Glomerular visceral epithelial cell (primary cell): ENCODE measurements at regions not wholly inside any gene's neighbourhood (a gene's known extent, or its start where the extent isn't known, plus 50 kb on each side); places are given as distances from the start of the nearest gene placed in this dataset.
"Not testable (repeated sequence)": the region's sequence is repeated elsewhere in the genome, so short reads cannot be mapped to it uniquely, and the experiment has no call there.

Experiments
- DNase-seq: peaks from one replicate; pipeline ENCODE4 v3.0.0-alpha.2; 2016; ENCODE audit errors: extremely low spot score

GRCh38 chr1:119191325-119191724, 50.9 kb upstream of the WARS2 start:
- no peak for DNase-seq

GRCh38 chr1:119204197-119204960, 63.9 kb upstream of the WARS2 start:
- DNase-seq = no peak

DNA sequence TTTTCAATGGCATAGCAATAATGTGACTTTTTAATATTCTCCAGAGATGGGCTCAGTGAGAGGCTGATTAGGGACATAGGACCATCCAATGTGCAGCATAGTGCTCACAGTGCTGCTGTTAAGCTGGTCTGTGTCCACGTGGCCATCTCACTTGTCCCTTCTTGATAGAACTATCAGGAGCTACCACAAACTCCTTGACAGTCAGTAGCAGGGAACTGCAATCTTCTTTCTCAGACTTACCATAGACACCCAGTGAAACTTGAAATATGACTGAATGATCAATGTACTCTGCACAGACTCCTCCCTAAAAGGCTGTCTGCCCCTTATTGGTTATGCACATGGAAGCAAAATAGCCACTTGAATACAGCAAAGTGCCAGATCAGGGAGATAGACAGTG, 64.5 kb upstream of the WARS2 start:
- no peak for DNase-seq

DNA sequence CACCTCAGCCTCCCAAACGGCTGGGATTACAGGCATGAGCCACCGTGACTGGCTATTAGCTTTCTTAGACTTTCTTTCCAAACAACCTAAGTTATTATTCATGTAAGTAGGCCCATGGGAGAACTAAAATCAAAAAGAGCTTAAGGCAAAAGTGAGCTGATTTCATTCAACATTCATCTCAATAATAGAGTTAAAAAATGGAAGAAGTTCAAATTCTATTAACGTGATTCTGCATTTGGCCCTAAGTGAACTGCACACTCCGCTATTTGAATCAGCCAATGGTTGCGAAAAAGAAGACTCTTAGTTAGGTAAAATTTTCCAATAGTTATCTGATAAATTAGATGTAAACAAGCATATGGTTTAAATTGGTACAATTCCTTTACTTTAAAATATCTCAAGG, 68.6 kb upstream of the WARS2 start:
- no peak for DNase-seq

DNA sequence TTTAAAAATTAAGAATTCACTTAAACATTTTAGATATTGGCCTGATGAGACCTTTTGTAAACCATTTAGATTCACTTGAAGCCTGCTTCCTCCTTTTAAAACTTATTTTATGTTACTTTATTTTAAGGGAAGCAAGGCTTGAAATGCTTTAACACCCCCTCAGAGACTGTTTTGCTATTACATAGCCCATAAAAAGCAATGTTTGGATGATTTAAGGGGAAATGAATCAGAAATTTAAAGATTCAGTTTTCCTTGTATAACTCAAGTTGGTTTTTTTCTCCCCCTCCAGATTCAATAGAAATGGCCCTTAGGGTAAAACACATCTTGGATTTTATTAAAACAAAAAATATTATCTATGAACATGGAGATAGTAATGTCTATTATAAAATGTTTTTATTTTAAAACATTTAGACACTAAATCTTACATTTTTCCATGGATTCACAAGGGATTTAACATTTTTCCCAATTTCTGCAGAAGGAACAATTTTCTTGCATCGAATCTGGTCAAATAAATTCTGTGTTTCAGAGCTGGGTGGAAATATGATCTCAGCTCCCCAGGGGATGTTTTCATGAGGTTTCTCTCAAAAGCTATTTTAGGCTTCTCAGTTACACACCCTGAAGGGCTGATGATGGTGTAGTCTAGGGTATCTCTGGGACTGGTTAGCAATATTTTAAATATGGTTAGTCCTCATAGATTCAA, 69.3 kb upstream of the WARS2 start:
- DNase-seq = no peak

DNA sequence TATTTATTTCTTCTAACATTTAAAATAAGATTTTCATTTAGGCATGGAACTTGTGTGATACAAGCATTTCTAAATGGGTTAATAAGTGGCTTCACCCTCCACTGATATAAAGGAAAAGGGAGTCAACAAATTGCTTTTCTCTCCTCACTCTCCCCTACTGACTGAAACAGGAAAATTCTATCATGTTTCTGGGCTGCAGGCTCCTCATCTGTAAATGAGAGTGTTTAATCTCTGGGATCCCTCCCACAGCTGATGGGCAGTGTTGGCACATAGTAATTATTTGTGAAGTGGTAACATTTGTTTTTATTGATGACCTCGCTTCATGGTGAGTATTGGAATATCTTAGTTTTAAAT, 69.8 kb upstream of the WARS2 start:
- DNase-seq = no peak

DNA sequence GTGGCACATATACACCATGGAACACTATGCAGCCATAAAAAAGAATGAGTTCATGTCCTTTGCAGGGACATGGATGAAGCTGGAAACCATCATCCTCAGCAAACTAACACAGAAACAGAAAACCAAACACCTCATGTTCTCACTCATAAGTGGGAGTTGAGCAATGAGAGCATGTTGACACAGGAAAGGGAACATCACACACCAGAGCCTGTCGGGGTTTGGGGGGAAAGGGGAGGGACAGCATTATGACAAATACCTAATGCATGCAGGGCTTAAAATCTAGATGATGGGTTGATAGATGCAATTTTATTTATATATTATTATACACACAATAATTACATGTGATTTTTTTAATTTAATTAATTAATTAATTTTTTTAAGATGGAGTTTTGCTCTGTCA, 72.8 kb upstream of the WARS2 start:
- DNase-seq = not testable (repeated sequence)

DNA sequence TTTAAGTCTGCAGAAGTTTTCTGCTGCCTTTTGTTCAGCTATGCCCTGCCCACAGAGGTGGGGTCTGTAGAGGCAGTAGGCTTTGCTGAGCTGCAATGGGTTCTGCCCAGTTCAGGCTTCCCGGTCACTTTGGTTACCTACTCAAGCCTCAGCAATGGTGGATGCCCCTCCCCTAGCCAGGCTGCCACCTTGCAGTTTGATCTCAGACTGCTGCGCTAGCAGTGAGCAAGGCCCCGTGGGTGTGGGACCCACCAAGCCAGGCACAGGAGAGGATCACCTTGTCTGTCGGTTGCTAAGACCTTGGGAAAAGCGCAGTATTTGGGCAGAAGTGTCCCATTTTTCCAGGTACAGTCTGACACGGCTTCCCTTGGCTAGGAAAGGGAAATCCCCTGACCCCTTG, 74.5 kb upstream of the WARS2 start:
- not testable (repeated sequence) for DNase-seq

DNA sequence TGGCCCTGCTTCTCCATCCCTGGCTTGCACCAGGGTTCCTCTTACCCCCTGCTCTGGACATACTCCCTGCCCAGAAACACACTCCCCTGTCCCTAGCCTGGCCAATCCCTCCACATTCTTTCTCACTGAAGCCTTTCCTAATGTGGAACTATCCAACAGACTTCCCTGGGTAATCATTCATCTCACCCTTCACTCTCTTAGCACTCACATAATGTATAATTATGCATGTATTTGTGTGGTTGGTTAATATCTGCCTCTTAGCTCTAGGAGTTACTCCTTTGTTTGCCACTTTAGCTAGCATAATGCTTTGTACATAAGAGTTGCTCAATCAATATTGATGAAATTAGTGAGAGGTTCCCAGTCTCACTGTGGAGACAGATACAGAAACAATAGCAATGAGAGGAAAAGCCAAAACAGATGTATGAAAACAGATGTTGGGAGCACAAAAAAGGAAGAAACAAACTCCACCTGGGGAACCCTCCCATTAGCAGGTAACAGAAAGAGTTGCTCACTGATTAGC, 76.9 kb upstream of the WARS2 start:
- DNase-seq = no peak

GRCh38 chr1:119219711-119220110, 79.3 kb upstream of the WARS2 start:
- DNase-seq = no peak

- no peak for DNase-seq
These were observed 80.5 kb upstream of the WARS2 start for GRCh38 chr1:119220991-119221390.

DNA sequence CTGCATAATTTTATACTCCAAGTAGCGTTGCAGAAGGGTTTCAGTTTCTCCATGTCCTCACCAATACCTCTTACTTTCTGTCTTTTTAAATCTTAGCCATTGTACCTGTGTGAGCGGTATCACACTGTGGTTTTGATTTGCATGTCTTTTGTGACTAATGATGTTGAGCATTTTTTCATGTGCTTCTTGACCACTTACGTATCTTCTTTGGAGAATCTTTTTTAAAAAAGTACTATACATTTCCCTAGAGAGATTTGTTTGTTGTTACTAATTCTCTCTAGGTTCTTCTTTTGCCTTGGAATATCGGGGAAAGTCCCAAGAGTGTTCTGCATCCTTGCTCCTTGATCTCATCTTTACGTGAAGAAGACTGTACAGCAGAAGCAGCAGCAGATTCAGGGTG, 81.8 kb upstream of the WARS2 start:
- no peak for DNase-seq

GRCh38 chr1:119225265-119225664, 84.8 kb upstream of the WARS2 start:
- DNase-seq = no peak

GRCh38 chr1:119225831-119226230, 85.4 kb upstream of the WARS2 start:
- DNase-seq = no peak

DNA sequence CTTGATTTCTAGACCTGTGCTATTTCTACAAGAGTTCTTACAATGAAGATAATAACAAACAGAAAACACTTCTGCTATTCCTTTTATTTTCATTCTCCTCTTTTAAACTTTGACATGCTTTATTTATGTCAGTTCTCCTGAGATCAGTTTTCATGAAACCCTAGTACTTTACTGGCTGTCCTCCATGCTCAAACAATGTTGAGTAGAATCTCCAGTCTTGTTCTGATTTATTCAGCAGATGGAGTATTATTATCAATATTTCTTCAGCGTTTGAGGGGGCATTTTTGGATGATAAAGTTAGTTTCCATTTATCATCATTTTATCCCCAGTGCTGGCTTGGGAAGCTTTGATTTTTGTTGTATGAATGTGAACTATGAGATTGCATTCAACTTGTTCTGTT, 85.9 kb upstream of the WARS2 start:
- DNase-seq = no peak

- peak; percentile 8 for DNase-seq
These were observed 86.5 kb upstream of the WARS2 start for GRCh38 chr1:119226913-119227312.

DNA sequence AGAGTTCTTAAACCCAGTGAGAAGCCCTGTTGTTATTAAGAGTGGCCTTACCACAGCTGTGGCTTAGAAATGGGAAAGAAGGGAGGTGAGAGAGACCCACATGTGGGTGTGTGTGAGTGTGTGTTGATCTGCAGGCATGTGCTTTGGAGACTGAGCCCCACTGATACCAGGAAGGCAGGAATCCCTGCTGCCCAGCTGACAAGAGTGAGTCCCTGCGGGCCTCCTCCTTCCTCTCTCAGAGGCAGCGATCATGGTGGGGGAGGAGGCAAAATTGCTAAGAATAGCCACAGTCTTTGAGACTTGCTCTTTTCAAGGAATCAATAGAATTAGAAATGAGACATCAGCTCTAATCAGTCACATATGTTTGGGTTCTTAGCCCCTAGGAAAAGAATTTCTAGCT, 87.0 kb upstream of the WARS2 start:
- no peak for DNase-seq

DNA sequence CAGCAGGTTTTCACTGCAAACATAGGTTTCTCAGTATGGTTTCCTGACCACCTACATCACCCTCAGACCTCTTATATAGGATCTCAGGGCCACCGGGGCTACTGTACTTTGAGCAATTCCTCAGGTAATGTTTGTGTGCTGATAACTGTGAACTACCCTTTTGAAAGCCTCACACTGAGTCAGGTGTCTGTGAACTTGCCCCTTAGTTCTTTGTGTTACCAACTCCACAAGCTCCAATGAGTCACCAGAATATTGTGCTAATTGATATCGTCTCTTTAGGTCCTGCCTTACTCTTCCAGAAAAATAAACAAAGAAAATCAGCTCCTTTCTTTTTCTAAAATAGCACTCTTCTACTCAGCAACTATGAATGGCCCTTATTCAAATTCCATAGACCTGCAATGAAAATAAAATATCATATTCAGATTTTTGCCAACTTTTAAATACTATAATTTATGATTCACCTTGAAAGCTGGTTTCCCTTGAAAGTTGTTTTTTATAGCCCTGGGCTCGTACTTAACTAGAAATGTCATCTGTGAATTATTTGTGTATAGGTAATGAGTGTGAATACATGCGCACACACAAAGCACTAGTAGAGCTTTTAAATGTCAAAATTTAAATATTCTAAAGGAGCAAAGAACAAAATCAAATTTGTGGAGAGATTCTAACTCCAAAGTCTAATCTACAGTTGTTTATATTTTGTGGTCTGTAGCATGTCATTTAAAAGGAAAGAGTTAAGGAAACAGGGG, 88.1 kb upstream of the WARS2 start:
- DNase-seq = no peak

DNA sequence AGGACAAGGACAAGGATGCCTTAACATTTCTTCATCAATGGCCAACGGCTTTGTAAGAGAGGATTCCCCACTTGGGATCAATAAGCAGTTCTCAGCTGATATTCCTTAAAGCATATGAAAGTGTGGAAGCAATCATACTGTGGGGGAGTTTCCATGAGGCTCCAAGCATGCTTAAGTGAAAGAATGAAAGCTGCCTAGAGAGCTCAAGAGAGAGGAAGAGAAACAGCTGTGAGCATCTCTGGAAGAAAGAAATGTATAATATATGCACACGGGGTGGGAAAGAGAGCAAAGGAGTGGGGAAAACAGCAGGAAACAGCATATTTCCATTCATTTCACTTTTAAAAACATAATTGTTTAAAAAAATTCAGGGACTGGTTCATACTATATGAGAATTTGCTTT, 94.7 kb upstream of the WARS2 start:
- no peak for DNase-seq

GRCh38 chr1:119245881-119246280, 105.4 kb upstream of the WARS2 start:
- no peak for DNase-seq

- DNase-seq = no peak
These were observed 108.8 kb upstream of the WARS2 start for GRCh38 chr1:119249283-119249682.

- no peak for DNase-seq
These were observed 109.8 kb upstream of the WARS2 start for GRCh38 chr1:119250299-119250698.

GRCh38 chr1:119251751-119252150, 111.3 kb upstream of the WARS2 start:
- no peak for DNase-seq
